ENCODE measurements at regions not wholly inside any gene's neighbourhood (a gene's known extent, or its start where the extent isn't known, plus 50 kb on each side); places are given as distances from the start of the nearest gene placed in this dataset.

- Histone ChIP-seq H3K4ac (ENCODE audit: low read depth, low read length) (no peak overlapping the region), H3K79me1 (ENCODE audit: low read depth in 1 of 2, low read length in 2 of 2) (no peaks in the 10 kb centered on the region), H3K14ac (replicated peaks; ENCODE audit: low read depth, low read length) (no peak overlapping the region), H4K20me1 (ENCODE audit: insufficient read depth, low read length) (no peaks in the 10 kb centered on the region), H3K9me1 (ENCODE audit: insufficient read depth, low read length) (no peaks in the 10 kb centered on the region), H3K36me3 (ENCODE audit: control insufficient read depth, insufficient read depth, low read length) (no peaks in the 10 kb centered on the region), H2AK9ac (replicated peaks; ENCODE audit: low read depth, low read length, poor library complexity) (no peak overlapping the region), H3K4me3 (ENCODE audit: insufficient read depth, low read depth, low read length) (no peak overlapping the region), H3K27ac (ENCODE audit: insufficient read depth, low read length) (no peak overlapping the region), H3K23ac (ENCODE audit: low read depth, low read length) (no peak overlapping the region), H4K91ac (ENCODE audit: insufficient read depth, low read depth, low read length) (no peak overlapping the region), H2BK5ac (ENCODE audit: low read depth, low read length, poor library complexity, severe bottlenecking) (no peak overlapping the region), H2AFZ (replicated peaks; ENCODE audit: low read length, poor library complexity) (no peak overlapping the region), H2AK5ac (ENCODE audit: low read depth, low read length) (no peak overlapping the region), H4K5ac (ENCODE audit: low read depth, low read length) (no peak overlapping the region), H3K9me3 (ENCODE audit: control insufficient read depth, insufficient read depth, low read length) (peaks cover 31% of the 10 kb centered on the region), H2BK20ac (ENCODE audit: low read depth, low read length) (no peak overlapping the region), H3K27me3 (ENCODE audit: control insufficient read depth, insufficient read depth, low read length) (no peaks in the 10 kb centered on the region), H3K56ac (ENCODE audit: extremely low read depth, insufficient read depth, low read length) (no peak overlapping the region), H4K8ac (ENCODE audit: low read depth in 2 of 2, low read length in 2 of 2) (no peak overlapping the region), H3K9ac (ENCODE audit: low read depth, low read length) (no peak overlapping the region), H2BK15ac (ENCODE audit: low read depth, low read length) (no peak overlapping the region), H2BK120ac (ENCODE audit: low read depth, low read length) (no peak overlapping the region), H3K4me1 (ENCODE audit: control insufficient read depth, insufficient read depth, low read length) (no peaks in the 10 kb centered on the region), H3K18ac (ENCODE audit: low read depth, low read length) (no peak overlapping the region), H3K4me2 (ENCODE audit: low read depth, low read length) (no peak overlapping the region)
- DNase-seq (no peak), ATAC-seq (ENCODE audit: low read depth) (no peak)
- dilution Hi-C loops (cut with HindIII; ENCODE audit: low sequenced_read_pairs, unreplicated experiment) (no loop called here), intact Hi-C loops (cut with micrococcal nuclease) (no loop called here), in situ Hi-C loops (cut with MboI; ENCODE audit: low sequenced_read_pairs) (no loop called here)
- no peak for TF ChIP-seq CHD1 (IDR thresholded peaks at IDR 0.05; ENCODE audit: low read depth, low read length)
- no peak for TF ChIP-seq RCOR1 (IDR thresholded peaks at IDR 0.05; ENCODE audit: insufficient replicate concordance, low read length)
- no peak for TF ChIP-seq NFE2L2 (IDR thresholded peaks at IDR 0.05; ENCODE audit: low read depth, low read length)
- TF ChIP-seq MAFK (IDR thresholded peaks at IDR 0.05; ENCODE audit: low read depth, low read length), result no peak
- no peak for TF ChIP-seq FOS (IDR thresholded peaks at IDR 0.05; ENCODE audit: low read depth, low read length)
- TF ChIP-seq ELK1 (IDR thresholded peaks at IDR 0.05; ENCODE audit: borderline replicate concordance, low read depth, low read length), result no peak
- TF ChIP-seq MAZ (IDR thresholded peaks at IDR 0.05; ENCODE audit: borderline replicate concordance, low read depth, low read length), result no peak
- no peak for TF ChIP-seq RFX5 (IDR thresholded peaks at IDR 0.05; ENCODE audit: low read depth, low read length)
- TF ChIP-seq RAD21 (IDR thresholded peaks at IDR 0.05; ENCODE audit: low read length), result no peak
- no peak for TF ChIP-seq MXI1 (IDR thresholded peaks at IDR 0.05; ENCODE audit: borderline replicate concordance, low read depth, low read length)
- TF ChIP-seq BHLHE40 (IDR thresholded peaks at IDR 0.05; ENCODE audit: low read depth, low read length), result no peak
- no peak for TF ChIP-seq CTCF (conservative IDR thresholded peaks at IDR 0.05; ENCODE audit: low read depth, low read length)
- ChIA-PET CTCF (no interaction called here), POLR2A (ENCODE audit: unreplicated experiment) (no interaction called here)
- no TSS peak for BruUV-seq (replicated peaks)
- 49% methylated on average over 3 of the region's 12 CpGs; no CpG with 5 or more reads in 1 of the 2 experiments for WGBS, 2 experiments (ENCODE audit: extremely low coverage in 2 of 2, insufficient read length in 1 of 2)
Observed at GRCh38 chr2:16103614-16104314, 163.4 kb downstream of the MYCN start.

Measured in IMR-90 (cell line).